Liver (tissue), 8 donors: ENCODE measurements at regions not wholly inside any gene's neighbourhood (a gene's known extent, or its start where the extent isn't known, plus 50 kb on each side); places are given as distances from the start of the nearest gene placed in this dataset.

Experiments used
- DNase-seq: peaks from one replicate; pipeline ENCODE4 v3.0.0-alpha.2; 2017; ENCODE audit warnings: low spot score
- H3K27ac ChIP-seq, 2 donors: one replicate each; pipeline ENCODE4 v1.7.0; 2013; ENCODE audit warnings: inconsistent platforms in 2 of 2, low read length in 2 of 2, control low read depth in 1 of 2, low read depth in 1 of 2, mild to moderate bottlenecking in 1 of 2
- H3K27me3 ChIP-seq, 4 donors: one replicate each; pipeline versions ENCODE4 v1.6.1 to v1.7.0; 2013; ENCODE audit warnings: low read length in 3 of 4, inconsistent platforms in 1 of 4, mild to moderate bottlenecking in 1 of 4, moderate library complexity in 1 of 4; ENCODE audit not compliant: control insufficient read depth in 4 of 4, insufficient read depth in 4 of 4
- H3K36me3 ChIP-seq, 4 donors: one replicate each; pipeline versions ENCODE4 v1.6.1 to v1.7.0; 2013; ENCODE audit warnings: low read length in 3 of 4, mild to moderate bottlenecking in 3 of 4, low read depth in 1 of 4, moderate library complexity in 1 of 4; ENCODE audit not compliant: control insufficient read depth in 4 of 4, insufficient read depth in 3 of 4
- H3K4me1 ChIP-seq, 4 donors: one replicate each; pipeline versions ENCODE4 v1.6.1 to v1.7.0; 2013; ENCODE audit warnings: low read length in 3 of 4, mild to moderate bottlenecking in 3 of 4, moderate library complexity in 1 of 4; ENCODE audit not compliant: control insufficient read depth in 4 of 4, insufficient read depth in 4 of 4
- H3K4me3 ChIP-seq, 3 donors: one replicate each; pipeline versions ENCODE4 v1.6.1 to v1.7.0; 2013; ENCODE audit warnings: low read length in 3 of 3, control low read depth in 1 of 3, low read depth in 1 of 3, mild to moderate bottlenecking in 1 of 3
- H3K9ac ChIP-seq, 2 donors: one replicate each; pipeline ENCODE4 v1.7.0; 2013; ENCODE audit warnings: low read length in 2 of 2, mild to moderate bottlenecking in 2 of 2, moderate library complexity in 2 of 2, control low read depth in 1 of 2, low read depth in 1 of 2
- H3K9me3 ChIP-seq, 4 donors: one replicate each; pipeline versions ENCODE4 v1.6.1 to v1.7.0; 2013; ENCODE audit warnings: low read length in 3 of 4; ENCODE audit not compliant: control insufficient read depth in 4 of 4
- ATF3 ChIP-seq: IDR thresholded peaks from 2 replicates; pipeline ENCODE4 v1.6.1; 2016; ENCODE audit warnings: antibody characterized with exemption
- CTCF ChIP-seq: fragments of 150-350 bp; IDR thresholded peaks from 2 replicates; pipeline ENCODE4 v1.5.1; 2017; ENCODE audit warnings: improper control_type of control experiment, low read depth, low read length; ENCODE audit not compliant: missing input control
- FOXA1 ChIP-seq: IDR thresholded peaks from 2 replicates; pipeline ENCODE4 v1.6.1; 2016; ENCODE audit warnings: antibody characterized with exemption
- FOXA2 ChIP-seq: IDR thresholded peaks from 2 replicates; pipeline ENCODE4 v1.6.1; 2016; ENCODE audit warnings: antibody characterized with exemption
- GABPA ChIP-seq, 2 donors: IDR thresholded peaks in 1 of 2; conservative IDR thresholded peaks in 1 of 2; 2 replicates each; pipeline ENCODE4 v1.6.1; 2016; ENCODE audit warnings: antibody characterized with exemption in 2 of 2, mild to moderate bottlenecking in 1 of 2, moderate library complexity in 1 of 2
- HNF4A ChIP-seq, 2 donors: conservative IDR thresholded peaks; 2 replicates each; pipeline ENCODE4 v1.6.1; 2016; ENCODE audit warnings: antibody characterized with exemption in 2 of 2, mild to moderate bottlenecking in 2 of 2
- HNF4G ChIP-seq: IDR thresholded peaks from 2 replicates; pipeline ENCODE4 v1.6.1; 2016; ENCODE audit warnings: antibody characterized with exemption
- JUND ChIP-seq, 2 donors: IDR thresholded peaks; 2 replicates each; pipeline ENCODE4 v1.6.1; 2016; ENCODE audit warnings: antibody characterized with exemption in 2 of 2
- NR2F2 ChIP-seq: IDR thresholded peaks from 2 replicates; pipeline ENCODE4 v1.6.1; 2016; ENCODE audit warnings: antibody characterized with exemption
- RAD21 ChIP-seq, 2 donors: IDR thresholded peaks; 2 replicates each; pipeline ENCODE4 v1.6.1; 2016; ENCODE audit warnings: antibody characterized with exemption in 2 of 2, mild to moderate bottlenecking in 2 of 2
- REST ChIP-seq: IDR thresholded peaks from 2 replicates; pipeline ENCODE4 v1.6.1; 2016; ENCODE audit warnings: antibody characterized with exemption, mild to moderate bottlenecking
- RXRA ChIP-seq, 2 donors: IDR thresholded peaks; 2 replicates each; pipeline ENCODE4 v1.6.1; 2017 to 2018; ENCODE audit warnings: antibody characterized with exemption in 2 of 2, mild to moderate bottlenecking in 1 of 2
- TAF1 ChIP-seq: conservative IDR thresholded peaks from 2 replicates; pipeline ENCODE4 v1.6.1; 2016; ENCODE audit warnings: antibody characterized with exemption, mild to moderate bottlenecking
- YY1 ChIP-seq: IDR thresholded peaks from 2 replicates; pipeline ENCODE4 v1.6.1; 2016; ENCODE audit warnings: antibody characterized with exemption, mild to moderate bottlenecking
- WGBS: extraction: QIAGEN DNeasy Blood & Tissue Kit; methylation state at CpG from one replicate; pipeline ENCODE4 v1.1.7; 2013; 5-methylcytosine and 5-hydroxymethylcytosine counted together
- donor health status: healthy.
- donor health status: healthy.
- donor health status: healthy.
- donor health status: healthy.
- donor health status: healthy.

- Histone ChIP-seq H3K27me3 (no peaks in the 10 kb centered on the region), H3K4me3 (no peak overlapping the region), H3K27ac (no peak overlapping the region), H3K36me3 (no peaks in the 10 kb centered on the region), H3K4me1 (no peaks in the 10 kb centered on the region), H3K9ac (no peak overlapping the region), H3K9me3 (no peaks in the 10 kb centered on the region)
- 90% methylated on average over 2 of the region's 2 CpGs for WGBS
- TF ChIP-seq CTCF, result no peak
- no peak for TF ChIP-seq RAD21 (IDR thresholded peaks at IDR 0.05)
- no peak for TF ChIP-seq RXRA (IDR thresholded peaks at IDR 0.05)
- no peak for TF ChIP-seq NR2F2
- no peak for TF ChIP-seq ATF3
- no peak for TF ChIP-seq TAF1
- no peak for TF ChIP-seq GABPA (IDR thresholded peaks at IDR 0.05 in 1 of 2, conservative IDR thresholded peaks at IDR 0.05 in 1 of 2)
- TF ChIP-seq YY1, result no peak
- TF ChIP-seq FOXA2, result no peak
- no peak for TF ChIP-seq JUND (IDR thresholded peaks at IDR 0.05)
- TF ChIP-seq REST, result no peak
- TF ChIP-seq HNF4G, result no peak
- no peak for DNase-seq
Measured at GRCh38 chr5:68983043-68983442, 110.8 kb upstream of the SLC30A5 start.

GRCh38 chr5:68983959-68984358 lies 109.9 kb upstream of the SLC30A5 start:
- WGBS, result 89% methylated on average over 3 of the region's 3 CpGs
- H3K9ac ChIP-seq, result no peak overlapping the region
- H3K4me3 ChIP-seq, result no peak overlapping the region
- no peak for DNase-seq
- no peaks in the 10 kb centered on the region for H3K4me1 ChIP-seq
- H3K27ac ChIP-seq, result no peak overlapping the region
- no peaks in the 10 kb centered on the region for H3K9me3 ChIP-seq
- H3K27me3 ChIP-seq, result no peaks in the 10 kb centered on the region
- no peaks in the 10 kb centered on the region for H3K36me3 ChIP-seq
- TF ChIP-seq FOXA2 (no peak), YY1 (no peak), REST (no peak), FOXA1 (no peak), HNF4A (conservative IDR thresholded peaks at IDR 0.05) (no peak), GABPA (IDR thresholded peaks at IDR 0.05 in 1 of 2, conservative IDR thresholded peaks at IDR 0.05 in 1 of 2) (no peak), ATF3 (no peak)
